HG03432 (cell line): ENCODE measurements at regions not wholly inside any gene's neighbourhood (a gene's known extent, or its start where the extent isn't known, plus 50 kb on each side); places are given as distances from the start of the nearest gene placed in this dataset.
"Not testable (repeated sequence)": the region's sequence is repeated elsewhere in the genome, so short reads cannot be mapped to it uniquely, and the experiment has no call there.

Source experiments
- ATAC-seq: cut with Tn5 transposase; IDR thresholded peaks from one replicate; pipeline ENCODE4 v1.9.1; 2021; ENCODE audit warnings: mild to moderate bottlenecking, moderate library complexity; ENCODE audit not compliant: unreplicated experiment

GRCh38 chr7:8809320-8809719, 375.9 kb downstream of the NXPH1 start:
- no peak for ATAC-seq

GRCh38 chr7:8817448-8818036, 384.1 kb downstream of the NXPH1 start:
- no peak for ATAC-seq

DNA sequence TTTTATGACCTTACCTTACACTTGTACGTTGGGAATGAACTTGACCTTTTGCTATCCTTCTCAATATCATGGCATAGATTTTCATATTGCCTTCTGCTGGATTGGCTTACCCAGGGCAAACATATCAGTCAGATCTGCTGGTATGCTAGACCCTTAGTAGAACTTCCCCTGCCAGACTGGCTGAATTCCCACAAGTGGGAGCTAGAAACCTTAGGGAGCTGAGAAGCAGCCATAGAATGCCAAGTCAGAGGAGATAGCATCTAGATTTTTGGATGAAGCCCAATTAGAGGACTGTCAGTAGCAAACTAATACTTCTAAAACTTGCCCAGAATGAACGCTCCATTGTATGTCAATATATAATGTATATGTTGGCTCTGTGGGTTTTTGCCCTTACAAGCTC, 385.0 kb downstream of the NXPH1 start:
- no peak for ATAC-seq

GRCh38 chr7:8822595-8822994, 389.2 kb downstream of the NXPH1 start:
- no peak for ATAC-seq

DNA sequence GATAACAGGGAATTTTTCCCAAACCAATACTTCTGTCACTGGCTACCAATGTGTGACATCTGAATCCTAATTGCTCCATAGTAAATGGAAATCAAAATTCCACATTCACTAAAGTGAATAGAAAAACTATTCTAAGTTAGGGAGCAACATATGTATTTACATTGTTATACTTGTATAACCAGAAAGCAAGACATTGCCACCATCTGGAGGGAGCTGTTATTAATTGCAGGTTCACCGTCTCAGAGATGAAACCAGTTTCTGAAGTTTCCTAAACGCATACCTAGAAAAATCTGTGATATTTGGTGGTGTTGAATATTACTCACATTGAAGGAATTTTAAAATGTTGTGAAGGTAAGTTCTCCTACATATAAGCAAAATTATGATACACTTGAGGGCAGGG, 390.1 kb downstream of the NXPH1 start:
- no peak for ATAC-seq

GRCh38 chr7:8827329-8827728, 393.9 kb downstream of the NXPH1 start:
- no peak for ATAC-seq

- ATAC-seq: no peak
Measured at GRCh38 chr7:8829100-8829499, 395.7 kb downstream of the NXPH1 start.

DNA sequence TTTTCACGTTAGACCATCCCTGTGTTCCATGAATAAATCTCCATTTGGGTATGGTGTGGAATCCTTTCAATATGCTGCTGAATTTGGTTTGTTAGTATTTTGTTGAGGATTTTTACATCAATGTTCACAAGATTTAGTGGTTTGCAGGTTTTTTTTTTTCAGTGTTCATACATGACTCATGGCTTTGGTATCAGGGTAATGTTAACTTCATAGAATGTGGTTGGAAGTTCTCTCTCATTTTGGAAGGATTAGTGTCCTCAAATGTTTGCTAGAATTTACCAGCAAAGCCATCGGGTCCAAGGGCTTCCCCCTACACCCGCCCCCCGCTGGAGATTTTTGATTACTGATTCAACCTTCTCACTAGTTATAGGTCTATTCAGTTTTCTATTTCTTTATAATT, 398.0 kb downstream of the NXPH1 start:
- ATAC-seq: no peak

- ATAC-seq: no peak
Measured at GRCh38 chr7:8833355-8833754, 399.9 kb downstream of the NXPH1 start.

DNA sequence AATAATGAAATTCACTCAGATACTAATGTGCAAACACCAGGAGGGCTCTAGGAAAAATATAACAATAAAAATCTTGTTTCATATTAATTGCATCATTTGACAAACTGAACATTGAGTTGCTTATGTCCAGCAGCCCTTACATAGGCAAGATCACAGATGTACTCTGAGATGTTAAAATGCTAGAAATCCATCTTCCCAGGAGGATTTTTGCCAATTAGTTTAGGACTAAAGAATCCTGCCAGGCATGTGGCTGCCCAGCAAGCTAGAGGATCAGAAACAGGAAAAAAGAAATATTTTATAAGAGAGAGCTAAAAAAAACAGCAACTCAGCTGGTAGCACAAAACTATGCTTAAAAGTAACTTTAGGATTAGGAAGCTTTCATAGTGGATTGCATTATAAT, 407.8 kb downstream of the NXPH1 start:
- no peak for ATAC-seq

GRCh38 chr7:8871716-8872115, 438.3 kb downstream of the NXPH1 start:
- no peak for ATAC-seq

- ATAC-seq: no peak
Measured at GRCh38 chr7:8881916-8882315, 448.5 kb downstream of the NXPH1 start.

DNA sequence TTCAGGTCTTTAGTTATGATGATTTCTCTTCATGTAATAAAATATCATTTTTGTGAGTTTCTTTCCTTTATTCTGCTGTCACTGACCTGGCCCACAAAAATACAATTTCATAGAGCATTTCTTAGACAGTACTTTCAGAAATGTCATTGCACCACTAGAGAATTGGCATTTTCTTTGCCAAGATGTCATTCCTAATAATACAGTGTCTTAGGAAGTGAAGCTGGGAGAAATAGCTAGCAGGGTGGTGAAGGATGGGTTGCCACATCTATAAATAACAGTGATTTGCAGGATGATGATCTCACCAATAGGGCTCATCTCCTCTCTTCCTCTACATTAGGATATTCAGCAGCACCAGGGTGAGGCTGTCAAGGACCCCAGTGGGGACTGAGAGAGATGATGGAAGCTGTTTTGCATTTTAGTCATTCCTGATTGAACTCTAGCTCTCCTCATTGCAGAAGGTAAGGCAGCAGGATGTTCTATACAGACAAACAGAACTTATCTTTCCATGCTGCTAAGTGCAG, 452.1 kb downstream of the NXPH1 start:
- no peak for ATAC-seq

DNA sequence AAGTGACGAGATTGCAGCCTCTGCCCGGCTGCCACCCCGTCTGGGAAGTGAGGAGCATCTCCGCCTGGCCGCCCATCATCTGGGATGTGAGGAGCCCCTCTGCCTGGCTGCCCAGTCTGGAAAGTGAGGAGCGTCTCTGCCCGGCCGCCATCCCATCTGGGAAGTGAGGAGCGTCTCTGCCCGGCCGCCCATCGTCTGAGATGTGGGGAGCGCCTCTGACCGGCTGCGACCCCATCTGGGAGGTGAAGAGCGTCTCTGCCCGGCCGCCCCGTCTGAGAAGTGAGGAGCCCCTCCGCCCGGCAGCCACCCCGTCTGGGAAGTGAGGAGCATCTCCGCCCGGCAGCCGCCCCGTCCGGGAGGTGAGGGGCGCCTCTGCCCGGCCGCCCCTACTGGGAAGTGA, 456.9 kb downstream of the NXPH1 start:
- not testable (repeated sequence) for ATAC-seq

DNA sequence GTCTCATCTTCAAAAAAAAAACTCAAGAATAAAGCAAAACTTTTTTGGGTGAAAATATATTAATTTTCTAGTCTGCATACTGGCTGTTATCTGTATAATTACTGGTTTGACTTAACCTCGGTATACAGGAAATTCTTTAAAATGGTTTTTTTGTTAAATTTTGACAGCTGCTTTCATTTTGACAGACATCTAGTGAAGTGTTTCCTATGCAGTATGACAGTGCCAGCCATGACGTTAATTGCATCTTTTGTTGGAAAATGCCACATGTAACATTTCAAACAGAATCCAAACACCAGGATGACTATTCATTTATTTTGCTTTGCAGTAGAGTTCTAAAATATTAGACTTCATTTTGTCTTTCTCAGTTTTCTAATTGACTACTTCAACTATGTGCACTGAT, 460.4 kb downstream of the NXPH1 start:
- ATAC-seq: no peak

DNA sequence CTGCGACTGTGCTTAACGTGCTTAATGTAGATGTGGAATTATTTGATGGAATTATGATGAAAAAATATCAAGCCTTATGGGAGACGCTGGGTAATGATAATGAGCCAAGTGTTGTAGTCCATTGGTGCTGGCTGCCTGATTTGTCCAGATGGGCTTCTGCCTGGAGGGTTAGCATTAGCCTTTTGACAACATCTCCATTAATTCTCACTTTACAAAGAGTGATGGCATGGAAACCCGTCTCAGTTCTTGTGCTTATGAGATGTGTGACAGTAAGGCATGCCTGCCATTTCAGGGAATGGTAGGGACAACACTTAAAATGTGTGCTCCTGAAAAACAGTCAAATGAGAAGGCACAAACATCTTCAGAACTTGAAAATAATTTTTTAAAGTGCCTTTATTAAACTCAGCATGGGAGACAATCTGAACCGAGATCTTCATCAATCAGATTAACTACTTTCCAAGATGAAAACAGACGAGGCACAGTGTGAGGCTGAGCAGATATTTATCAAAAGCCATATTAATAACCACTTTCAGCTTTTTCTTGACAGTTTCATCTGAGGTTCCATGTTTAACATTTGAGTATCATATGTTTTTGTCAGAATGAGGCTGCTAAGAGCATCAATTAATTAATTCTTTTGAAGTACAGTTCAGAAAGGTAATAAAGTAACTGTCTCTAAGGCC, 473.1 kb downstream of the NXPH1 start:
- ATAC-seq: no peak

DNA sequence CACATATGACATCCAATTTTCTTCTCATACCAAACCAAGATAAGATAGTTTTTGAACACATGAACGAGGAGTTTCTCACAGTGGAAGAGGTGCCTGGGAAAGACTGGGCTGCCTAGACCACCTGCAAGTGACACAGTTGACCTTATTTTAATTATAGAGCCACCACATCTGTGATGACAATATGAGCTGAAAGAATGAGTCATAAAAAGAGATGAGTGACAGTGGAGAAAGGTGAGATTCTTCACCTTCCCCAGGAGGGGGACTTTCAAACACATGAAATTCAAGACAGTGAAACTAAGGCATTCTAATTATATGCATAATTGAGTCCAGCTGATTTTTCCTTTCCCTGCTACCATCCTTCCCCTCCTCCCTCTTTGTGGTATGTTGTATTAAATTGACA, 475.5 kb downstream of the NXPH1 start:
- no peak for ATAC-seq

GRCh38 chr7:8913682-8914081, 480.3 kb downstream of the NXPH1 start:
- ATAC-seq: no peak

DNA sequence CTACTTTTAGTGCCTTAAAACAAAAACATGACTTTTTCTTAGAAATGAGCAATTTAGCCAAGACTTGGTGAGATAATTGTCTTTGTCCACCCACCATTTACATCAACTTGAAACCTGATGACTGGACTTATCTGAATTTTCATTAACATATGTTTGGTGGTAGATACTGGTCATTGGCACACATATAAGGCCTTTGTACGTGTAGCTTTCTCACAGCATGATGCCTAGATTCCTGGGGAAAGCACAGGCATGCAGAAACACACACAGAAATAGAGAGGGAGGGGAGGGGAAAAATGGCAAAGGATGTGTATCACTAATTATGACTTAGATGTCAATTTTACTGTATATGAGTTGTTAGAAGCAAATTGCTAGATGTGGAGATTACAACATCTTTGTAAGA, 488.4 kb downstream of the NXPH1 start:
- no peak for ATAC-seq

DNA sequence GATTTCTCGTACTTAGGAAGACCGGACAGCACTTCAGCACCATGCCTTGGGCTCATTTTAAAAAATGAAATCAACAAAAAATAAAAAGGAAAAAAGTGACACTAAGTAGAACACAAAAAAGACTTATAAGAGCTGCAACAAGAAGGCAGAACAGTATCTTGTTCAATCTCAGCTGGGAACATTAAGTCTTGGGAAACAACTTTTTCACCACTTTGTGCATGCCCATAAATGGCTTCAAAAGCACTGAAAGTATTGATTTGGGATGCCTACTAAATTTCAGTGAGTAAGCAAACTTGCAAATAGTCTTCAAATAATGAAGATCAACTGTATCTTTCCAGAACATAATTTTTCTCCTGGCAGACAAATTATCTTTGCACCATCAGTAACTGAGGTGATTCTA, 489.3 kb downstream of the NXPH1 start:
- no peak for ATAC-seq

DNA sequence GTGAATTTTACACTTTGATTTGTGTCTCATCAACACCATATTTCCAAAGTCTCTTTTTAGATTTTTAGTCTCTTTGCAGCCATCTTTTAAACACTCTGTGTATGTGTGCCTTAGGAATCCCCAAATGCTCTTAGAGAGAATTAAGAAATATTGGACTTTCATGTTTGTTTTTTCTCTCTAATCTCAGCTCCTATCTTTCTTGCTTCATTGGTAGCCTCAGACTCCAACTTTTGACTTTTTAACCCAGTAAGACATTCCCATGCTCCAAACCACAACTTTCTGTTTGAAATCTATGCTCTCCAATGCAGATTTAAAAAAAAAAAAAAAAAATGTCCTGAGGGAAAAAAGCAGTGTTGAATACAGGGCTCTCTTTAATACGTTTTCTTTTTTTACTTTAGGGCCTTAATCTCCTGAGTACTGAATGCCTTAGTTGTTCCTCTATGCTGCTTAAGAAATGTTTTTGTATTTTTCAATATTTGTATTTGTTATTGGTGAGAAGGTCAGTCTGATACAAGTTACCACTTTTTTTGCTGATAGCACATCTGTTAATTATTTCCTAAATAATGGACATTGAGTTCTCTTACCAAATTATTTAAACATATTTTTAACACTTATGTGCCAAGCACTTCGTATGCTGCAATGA, 489.9 kb downstream of the NXPH1 start:
- no peak for ATAC-seq

DNA sequence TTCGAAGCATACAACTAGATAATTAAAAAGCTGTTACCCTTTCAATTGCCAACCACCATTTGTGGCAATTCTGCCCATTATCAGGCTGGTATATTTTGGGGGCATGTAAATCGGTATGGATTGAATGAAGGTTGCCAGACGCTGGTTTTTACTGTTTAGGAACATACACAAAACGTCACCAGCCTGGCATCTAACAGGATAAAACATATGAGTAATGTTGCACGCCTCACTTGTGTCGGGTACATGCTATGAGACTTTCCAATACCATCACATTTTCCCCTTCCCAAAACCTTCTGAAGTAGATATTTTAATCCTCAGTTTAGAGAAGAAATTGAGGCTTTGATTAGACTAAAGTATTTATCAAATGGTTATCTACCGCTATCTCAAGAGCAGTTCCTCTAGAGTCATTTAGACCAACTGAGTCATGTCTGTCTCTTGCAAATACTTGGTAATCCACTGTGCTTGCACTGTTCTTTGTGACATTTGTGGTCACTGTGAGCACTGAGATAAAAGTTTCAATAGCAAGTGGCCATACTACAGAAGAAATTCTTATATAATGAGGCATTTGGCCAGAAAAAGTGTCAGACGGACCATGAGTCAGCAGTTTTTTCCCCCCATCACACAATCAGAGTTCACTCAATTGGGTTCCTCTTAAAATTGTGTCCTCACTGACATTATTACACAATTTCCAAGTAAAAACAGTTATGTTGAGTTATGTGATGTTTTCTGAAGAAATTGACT, 498.7 kb downstream of the NXPH1 start:
- no peak for ATAC-seq
